ENCODE measurements at regions not wholly inside any gene's neighbourhood (a gene's known extent, or its start where the extent isn't known, plus 50 kb on each side); places are given as distances from the start of the nearest gene placed in this dataset.
"Not testable (repeated sequence)": the region's sequence is repeated elsewhere in the genome, so short reads cannot be mapped to it uniquely, and the experiment has no call there.

DNA sequence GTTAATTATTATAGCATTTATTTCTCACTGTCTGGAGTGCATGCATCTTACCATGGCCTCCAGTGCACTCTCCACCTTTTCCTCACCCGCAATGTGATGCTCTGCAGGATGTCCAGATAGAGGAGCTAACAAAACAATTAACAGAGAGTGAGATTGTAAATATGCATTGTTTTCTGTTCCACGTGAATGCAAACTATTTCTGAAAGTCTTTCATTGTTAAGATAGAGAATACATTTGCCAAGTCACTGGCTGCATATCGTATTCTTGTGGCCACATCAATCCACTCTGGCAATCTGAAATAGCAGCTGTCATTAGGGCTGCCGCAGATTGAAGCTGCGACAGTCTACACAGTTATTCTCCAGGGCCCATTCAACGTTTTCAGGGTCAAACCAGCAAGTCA is 143.8 kb downstream of the DUSP10 start:
- DNase-seq = no peak

DNA sequence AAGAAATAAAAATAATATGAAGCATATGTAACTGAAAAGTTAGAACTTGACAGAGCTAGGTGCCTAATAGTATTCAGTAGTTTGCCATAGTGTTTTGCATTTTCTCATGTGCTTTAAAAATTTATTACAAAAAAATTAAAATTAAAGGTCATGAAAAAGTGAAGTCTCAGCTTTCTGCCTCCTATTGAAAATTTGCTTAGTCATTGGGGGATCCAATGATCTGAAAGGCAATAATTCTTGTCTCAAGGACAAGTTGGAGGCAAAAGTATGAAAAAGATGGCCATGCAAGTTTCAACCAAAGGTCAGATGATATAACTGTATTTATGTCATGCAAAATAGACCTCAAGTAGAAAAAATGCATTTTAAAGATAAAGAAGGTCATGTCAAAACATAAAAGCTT is 140.7 kb downstream of the DUSP10 start:
- no peak for DNase-seq

DNA sequence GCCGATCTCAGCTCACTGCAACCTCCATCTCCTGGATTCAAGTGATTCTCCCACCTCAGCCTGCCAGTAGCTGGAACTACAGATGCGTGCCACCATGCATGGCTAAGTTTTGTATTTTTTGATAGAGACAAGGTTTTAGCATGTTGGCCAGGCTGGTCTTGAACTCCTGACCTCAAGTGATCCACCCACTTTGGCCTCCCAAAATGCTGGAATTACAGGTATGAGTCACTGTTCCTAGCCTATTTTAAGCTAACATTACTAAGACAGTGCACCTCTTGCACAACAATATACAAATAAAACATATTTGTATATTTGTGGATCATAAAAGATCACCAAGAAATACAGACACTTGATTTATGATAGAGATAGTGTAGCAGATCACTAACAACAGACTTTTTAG is 139.1 kb downstream of the DUSP10 start:
- no peak for DNase-seq

DNA sequence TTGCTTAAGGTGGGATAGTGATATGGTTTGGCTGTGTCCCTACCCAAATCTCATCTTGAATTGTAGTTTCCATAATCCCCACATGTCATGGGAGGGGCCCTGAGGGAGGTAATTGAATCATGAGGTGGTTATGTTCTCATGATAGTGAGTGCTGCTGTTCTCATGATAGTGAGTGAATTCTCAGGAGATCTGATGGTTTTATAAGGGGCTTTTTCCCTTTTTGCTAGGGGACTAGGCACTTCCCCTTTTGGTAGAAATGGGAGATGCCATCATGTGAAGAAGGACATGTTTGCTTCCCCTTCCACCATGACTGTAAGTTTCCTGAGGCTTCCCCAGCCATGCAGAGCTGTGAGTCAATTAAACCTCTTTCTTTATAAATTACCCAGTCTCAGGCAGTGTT is 137.5 kb downstream of the DUSP10 start:
- not testable (repeated sequence) for DNase-seq

DNA sequence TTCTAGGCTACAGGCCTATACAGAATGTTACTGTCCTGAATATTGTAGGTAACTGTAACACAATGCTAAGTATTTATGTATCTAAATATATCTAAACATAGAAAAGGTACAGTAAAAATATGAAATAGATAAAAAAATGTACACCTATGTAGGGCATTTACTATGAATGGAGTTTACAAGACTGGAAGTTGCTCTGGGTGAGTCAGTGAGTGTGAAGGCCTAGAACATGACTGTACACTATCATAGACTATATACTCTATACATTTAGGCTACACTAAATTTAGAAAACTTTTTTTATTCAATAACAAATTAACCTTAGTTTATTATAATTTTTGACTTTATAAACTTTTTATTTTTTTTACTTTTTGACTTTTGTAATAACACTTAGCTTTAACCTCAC is 136.9 kb downstream of the DUSP10 start:
- DNase-seq = no peak

DNA sequence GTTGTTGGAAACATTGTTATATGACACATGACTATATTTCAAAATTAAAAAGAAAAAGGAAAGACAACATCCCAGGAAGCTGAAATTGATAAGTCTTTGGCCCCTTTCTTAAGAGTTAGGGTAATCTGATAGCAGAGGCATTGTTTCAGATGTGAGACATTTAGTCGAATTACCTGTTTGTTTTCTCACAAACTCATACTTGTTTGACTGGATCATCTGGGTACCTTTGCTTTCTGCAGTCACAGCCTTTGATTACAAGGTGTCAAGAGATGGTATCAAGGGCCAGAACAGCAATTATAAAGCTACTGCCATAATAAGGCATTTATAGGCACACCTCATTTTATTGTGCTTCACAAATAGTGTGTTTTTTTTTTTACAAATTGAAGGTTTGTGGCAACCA is 136.3 kb downstream of the DUSP10 start:
- no peak for DNase-seq

DNA sequence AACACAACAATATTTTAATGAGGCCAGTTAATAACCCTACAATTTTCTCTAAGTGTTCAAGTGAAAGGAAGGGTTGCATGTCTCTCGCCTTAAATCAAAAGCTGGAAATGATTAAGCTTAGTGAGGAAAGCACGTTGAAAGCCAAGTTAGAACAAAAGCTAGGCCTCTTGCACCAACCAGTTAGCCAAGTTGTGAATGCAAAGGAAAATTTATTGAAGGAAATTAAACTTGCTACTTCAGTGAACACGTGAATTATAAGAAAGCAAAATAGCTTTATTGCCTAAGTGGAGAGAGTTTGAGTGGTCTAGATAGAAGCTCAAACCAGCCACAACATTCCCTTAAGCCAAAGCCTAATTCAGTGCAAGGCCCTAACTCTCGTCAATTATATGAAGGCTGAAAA is 135.6 kb downstream of the DUSP10 start:
- DNase-seq = no peak

DNA sequence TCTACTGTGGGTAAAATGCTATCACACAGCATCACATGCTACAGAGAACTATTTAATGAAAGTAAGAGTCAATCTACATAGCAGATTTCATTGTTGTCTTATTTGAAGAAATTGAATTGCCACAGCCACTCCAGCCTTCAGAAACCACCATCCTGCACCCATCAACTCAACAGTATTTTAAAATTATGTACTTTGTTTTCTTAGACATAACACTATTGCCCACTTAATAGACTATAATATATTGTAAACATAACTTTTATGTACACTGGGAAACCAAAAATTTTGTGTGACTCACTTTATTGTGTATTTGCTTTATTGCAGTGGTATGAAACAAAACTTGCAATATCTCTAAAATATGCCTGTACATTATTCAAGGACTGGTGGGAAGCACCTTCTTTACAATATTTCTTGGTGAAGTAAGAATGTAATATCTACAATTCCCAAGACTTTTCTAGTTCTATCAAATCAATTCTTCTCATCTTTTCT is 133.0 kb downstream of the DUSP10 start:
- DNase-seq = no peak

DNA sequence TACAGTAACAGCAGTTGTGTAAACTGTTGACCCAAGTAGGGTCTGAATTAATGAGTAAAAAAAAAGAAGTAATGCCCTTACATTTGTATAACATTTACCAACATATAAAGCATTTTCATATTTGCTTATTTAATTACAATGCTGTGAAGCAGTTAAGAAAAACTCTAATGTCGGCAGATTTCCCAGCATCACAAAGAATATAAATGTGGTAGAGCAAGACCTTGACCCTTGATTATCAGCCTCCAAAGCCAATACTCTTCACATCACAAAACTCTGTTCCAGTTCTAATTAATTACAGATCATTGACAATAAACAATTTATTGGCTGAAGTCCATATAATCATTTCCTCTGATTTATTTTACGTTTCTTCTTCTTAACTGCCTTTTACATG is 130.2 kb downstream of the DUSP10 start:
- DNase-seq = no peak

DNA sequence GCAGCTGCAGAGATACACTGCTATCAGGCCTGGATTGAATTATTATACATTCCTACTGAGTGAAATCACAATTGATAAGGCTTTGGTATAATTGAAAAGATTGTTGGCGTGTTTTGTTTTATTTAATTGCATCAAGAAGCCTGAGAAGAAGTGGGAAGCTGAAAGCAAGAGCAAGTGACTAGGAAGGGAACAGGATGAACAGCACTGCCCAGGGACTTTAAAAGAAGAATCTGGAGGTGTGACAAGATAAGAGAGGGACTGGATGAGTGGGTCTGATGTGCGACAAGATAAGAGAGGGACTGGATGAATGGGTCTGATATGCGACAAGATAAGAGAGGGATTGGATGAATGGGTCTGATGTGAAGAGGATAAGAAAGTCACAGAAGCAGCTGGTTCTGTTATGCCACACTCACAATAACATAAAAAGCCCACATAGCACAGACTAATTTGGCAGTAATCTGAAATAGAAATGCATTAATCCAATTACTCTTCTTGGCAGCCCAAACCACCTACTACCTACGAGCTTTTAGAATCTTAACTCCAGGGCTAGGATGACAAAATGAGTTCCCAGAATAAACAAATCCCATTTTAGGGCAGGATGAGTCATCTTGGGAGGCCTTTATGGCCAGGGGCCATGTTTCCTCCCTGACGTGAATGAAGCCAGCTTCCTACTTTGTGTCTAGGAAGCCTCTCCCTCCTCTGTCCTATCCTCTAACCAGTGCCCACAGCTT is 129.7 kb downstream of the DUSP10 start:
- peak; percentile 84 to 93 for DNase-seq

DNA sequence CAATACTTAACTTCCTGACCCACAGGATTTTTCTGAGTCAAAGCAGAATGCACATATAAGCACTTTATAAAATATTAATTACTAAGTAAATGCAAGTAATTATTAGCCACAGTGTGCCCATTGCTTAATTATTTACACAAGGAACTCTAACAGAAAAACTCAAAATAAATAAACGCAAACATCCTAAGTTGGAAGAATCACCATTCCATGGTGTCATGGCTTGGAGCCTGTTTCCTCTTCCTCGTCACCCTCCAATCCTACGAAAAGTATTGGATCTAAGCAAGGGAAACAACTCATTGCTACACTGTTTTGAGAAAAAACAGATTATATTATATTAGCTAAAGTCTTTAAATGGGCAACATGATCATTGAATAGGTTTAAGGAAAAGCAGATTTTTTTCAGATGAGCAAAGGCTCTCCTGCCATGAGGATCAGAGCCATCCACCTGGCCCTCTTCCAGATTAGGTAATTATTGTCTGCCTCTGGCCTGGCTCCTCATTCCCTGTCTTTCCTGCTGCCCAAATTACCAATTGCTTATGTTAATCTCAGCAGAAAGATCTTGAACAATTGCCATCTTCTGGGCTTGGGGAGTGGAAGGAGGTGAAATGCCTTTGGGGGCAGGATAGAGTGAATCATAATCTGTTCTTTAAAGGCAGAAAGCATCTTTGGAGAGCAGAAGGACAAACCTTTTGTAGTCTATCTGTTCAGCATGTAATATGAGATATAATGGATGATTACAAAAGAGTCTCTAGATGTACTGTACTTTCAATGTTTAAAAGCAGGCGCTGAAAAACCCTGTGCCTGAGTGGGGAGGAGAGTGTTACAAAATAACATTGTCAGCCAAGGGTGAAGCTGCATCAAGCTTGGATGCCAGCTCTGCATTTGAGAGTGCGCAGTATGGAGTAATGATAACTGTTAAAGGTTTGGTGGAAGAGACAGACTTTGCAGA is 121.2 kb downstream of the DUSP10 start:
- peak; percentile 89 to 95 for DNase-seq

DNA sequence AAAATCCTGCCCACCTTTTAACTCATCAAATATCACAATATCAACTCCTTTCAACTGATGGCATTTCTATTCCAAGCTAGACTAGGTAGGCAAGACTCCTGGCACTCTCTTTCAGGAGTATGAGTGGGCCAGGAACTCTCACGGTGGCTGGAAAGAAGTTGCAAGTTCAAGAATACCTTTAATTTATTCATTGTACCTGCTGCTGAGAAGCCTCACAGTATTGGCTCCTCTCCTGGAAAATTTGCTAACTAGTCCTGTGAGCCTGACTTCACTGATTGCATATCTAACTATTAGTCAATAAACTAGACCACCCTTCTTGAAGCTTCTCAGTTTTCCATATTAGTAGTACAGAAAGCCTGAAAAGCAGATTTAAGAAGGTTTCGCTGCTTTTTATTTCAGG is 120.2 kb downstream of the DUSP10 start:
- no peak for DNase-seq

DNA sequence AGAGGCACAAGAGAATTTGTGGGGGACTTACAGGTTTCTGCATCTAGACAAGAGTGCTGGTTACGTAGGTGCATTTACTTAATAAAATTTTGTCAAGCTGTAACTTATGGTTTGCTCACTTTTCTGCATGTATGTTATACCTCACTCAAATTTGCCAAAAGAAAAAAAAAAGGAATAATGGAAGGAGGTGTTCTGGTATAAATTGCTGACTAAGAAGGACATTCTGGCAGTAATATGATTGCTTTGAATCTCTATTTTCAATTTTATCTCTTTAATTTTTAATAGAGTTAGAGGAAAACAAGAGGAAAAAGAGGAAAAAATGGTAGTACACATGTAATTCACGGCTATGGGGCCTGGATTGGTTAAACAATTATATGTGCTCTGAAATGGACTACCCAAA is 119.5 kb downstream of the DUSP10 start:
- no peak for DNase-seq

DNA sequence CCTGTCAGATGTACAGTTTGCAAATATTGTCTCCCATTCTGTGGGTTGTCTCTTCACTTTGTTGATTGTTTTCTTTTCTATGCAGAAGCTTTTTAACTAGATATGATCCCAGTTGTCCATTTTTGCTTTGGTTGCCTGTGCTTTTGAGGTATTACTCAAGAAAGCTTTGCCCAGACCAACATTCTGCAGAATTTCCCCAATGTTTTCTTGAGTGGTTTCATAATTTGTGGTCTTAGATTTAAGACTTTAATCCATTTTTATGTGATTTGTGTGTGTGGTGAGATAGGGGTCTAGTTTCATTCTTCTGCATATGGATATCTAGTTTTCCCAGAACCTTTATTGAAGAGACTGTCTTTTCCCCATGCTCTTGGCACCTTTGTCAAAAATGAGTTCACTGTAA is 116.9 kb downstream of the DUSP10 start:
- DNase-seq = no peak

DNA sequence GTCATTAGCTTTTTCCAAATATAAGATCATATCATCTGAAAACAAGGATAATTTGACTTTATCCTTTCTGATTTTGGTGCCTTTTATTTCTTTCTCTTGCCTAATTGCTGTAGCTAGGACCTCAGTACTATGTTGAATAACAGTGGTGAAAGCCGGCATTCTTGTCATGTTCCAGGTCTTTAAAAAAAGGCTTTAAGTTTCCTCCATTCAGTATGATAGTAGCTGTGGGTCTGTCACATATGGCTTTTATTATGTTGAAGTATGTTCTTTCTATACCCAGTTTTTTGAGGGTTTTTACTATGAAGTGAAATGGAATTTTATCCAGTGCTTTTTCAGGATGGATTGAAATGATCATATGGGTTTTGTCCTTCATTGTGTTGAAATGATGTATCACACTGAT is 115.8 kb downstream of the DUSP10 start:
- DNase-seq = no peak

DNA sequence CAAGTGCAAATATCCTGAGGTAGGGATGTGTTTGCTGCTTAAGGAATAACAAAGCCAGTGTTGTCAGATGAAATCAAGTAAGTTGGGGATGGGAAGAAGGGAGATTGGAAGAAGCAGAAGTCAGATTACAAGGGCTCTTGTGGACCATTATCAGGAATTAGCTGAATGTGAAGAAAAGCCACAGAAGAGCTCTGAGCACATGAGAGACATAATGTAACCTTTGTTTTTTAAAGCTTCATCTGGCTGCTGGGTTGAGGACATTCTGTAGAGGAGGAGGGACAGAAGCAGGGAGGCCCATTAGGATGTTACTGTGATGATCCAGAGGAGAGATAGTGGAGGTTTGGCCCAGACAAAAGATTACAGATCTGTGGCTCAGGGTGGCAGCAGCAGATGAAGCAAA is 111.7 kb downstream of the DUSP10 start:
- DNase-seq = no peak

DNA sequence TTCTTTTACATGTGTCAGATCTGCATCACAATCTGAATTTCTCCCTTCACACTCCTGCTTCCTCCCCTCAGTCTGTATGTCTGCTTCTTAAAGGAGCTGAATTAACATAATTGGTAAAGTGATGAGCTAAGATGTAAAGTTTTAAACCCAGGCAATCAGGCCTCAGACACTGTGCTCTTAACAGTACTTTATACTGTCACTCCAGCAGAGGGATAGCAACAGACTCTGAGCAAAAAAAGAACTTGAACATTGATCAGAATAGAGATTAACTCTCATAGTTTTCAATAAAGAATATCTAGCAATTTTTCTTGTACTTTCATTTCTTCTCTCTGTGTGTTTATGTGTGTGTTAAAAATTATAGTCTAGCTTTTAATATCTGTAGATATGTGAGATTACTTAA is 110.3 kb downstream of the DUSP10 start:
- DNase-seq = no peak

DNA sequence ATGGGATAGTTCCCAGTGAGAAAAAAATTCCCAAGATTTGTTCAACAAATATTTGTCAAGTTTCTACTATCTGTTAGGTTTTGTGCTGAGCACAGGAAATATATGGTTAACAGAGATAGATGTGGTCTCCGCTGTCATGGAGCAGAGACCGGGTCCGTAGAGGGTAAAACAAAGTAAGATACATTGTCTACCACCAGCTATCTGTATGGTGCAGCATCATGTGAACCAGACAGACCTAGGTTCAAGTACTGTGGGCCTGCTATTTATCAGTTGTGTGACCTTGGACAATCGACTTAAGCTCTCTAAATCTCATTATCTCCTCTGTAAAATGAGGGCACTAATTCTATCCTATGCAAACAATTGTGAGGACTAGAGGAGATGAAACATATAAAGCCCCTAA is 109.8 kb downstream of the DUSP10 start:
- DNase-seq = no peak

DNA sequence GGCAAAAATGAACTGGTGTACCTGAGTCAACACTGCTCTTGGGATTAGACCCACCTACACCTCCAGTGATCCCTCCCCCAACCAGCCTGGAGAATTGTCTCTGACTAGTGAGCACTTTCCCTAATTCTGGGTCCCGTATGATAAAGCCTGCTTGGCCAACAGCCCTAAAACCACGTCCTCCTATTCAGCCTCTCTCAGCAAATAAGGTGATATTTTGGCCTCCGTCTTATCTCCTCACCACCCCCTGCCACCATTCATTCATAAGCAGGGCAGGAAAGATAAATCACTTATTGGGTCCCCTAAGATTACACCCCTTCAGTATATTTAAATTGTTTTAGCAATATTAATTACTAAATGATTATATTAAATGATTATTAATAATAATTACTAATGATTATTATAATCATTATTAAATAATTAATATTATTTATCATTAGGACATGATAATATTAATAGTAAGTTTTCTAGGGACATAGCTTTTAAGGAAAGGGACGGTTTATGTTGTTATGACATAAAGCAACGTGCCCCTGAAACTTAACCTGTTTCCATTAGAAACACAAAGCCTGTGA is 108.0 kb downstream of the DUSP10 start:
- no peak for DNase-seq

DNA sequence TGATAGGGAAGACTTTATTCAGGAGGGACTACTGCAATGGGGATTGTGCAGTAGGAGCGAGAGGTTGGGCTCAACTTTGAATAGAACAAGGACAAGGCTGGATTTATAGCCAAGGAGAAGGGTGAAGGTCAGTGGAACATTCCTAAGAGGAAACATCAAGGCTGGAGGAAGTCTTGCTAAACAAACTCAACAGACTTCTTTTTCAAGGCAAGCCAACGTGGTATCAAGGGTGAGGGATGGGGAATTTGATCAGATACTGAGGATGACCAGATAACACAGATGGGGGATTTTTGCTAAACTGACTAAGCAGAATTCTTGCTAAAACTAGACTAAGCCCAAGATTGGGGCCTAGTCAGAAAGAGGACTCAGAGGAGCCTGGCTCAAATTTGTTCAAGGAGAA is 107.3 kb downstream of the DUSP10 start:
- DNase-seq = no peak

DNA sequence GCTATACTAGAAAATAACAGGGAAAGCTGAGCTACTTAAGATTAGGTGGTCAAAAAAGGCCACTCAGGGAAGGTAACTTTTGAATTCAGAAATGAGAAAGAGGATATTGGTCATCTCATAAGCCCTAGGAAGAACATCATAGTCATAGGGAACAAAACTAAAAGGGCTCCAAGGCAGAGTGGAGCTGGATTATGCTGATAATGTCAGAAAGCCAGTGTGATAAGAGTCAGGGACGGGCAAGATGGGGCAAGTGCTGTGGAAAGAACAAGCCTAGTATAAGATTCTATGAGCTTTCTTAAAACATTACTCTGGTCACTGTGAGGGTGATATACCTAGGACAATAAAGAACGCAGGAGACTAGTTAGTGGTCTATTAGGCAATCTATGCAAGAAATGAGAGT is 106.6 kb downstream of the DUSP10 start:
- no peak for DNase-seq

DNA sequence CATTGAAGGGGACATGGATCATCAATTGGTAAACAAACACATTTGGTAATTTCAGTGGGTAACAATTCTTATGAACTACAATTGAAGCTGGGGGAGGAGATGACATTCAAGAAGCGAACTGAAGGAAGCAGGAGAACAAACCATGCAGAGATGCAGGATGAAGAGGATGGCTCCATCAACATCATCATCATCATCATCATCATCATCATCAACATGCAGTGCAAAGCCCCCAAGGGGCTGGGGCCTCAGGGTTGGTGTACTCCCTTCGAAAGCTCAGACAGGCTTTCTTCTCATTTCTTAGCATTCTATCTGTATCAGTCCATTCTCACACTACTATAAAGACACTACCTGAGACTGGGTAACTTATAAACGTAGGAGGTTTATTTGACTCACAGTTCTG is 105.8 kb downstream of the DUSP10 start:
- no peak for DNase-seq

DNA sequence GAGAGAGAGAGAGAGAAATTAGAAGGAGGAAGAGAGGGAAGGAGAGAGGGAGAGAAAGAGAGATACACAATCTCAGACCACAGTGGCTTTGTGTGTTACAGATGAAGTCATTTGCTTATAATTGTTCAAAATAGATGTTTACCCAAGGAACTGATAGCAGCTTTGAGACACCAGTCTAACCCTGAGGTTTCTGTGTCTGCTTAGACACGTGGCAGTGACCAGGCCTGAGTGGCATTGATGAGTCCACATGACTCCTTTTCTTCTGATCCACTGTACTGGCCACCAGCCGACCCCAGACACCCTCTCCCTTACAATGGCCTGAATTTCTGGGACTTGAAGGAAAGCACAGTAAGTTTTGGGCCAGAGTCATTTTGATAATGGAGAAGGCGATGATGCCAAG is 104.9 kb downstream of the DUSP10 start:
- DNase-seq = no peak

DNA sequence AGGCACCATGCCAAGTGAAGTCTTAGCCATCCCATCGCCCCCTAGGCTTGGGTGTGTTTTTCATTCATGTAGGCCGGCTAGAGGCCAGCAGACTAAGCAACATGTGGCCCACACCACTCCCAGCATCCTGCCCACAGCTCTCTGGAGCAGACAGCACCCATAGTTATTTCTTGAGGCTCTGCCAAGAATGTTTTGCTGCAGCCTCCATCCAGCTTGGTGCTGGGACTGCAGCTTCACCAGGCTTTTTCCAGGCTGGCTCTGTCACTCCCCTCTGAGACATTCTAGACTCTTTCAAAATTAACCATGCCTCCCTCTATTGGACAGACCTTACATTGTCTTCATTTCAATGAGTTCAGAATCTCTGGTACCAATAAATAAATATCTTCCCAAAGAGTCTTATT is 104.2 kb downstream of the DUSP10 start:
- DNase-seq = peak; percentile 35 to 90
